Activated naive CD8-positive, alpha-beta T cell treated with anti-CD3 and anti-CD28 coated beads for 36 hours (primary cell): ENCODE measurements at regions not wholly inside any gene's neighbourhood (a gene's known extent, or its start where the extent isn't known, plus 50 kb on each side); places are given as distances from the start of the nearest gene placed in this dataset.

Source experiments
- DNase-seq: peaks from one replicate; pipeline ENCODE4 v3.0.0; 2021
- H3K27ac Mint-ChIP-seq: one replicate; pipeline ENCODE4 v1.8.0; 2022; ENCODE audit warnings: mild to moderate bottlenecking, moderate library complexity, mixed read lengths
- H3K27me3 Mint-ChIP-seq: one replicate; pipeline ENCODE4 v1.8.0; 2022; ENCODE audit warnings: mild to moderate bottlenecking, mixed read lengths
- H3K36me3 Mint-ChIP-seq: one replicate; pipeline ENCODE4 v1.8.0; 2021; ENCODE audit warnings: mild to moderate bottlenecking, mixed read lengths
- H3K4me1 Mint-ChIP-seq: one replicate; pipeline ENCODE4 v1.8.0; 2021; ENCODE audit warnings: mixed read lengths
- H3K4me3 Mint-ChIP-seq: one replicate; pipeline ENCODE4 v1.8.0; 2022; ENCODE audit warnings: mild to moderate bottlenecking, moderate library complexity, mixed read lengths
- H3K9me3 Mint-ChIP-seq: one replicate; pipeline ENCODE4 v1.8.0; 2022; ENCODE audit warnings: mixed read lengths

GRCh38 chr2:153068052-153068451, 349.6 kb downstream of the ARL6IP6 start:
- Mint-ChIP-seq H3K9me3 (no peaks in the 10 kb centered on the region), H3K27ac (no peak overlapping the region), H3K27me3 (no peaks in the 10 kb centered on the region), H3K4me1 (no peaks in the 10 kb centered on the region), H3K36me3 (no peaks in the 10 kb centered on the region), H3K4me3 (no peak overlapping the region)
- DNase-seq = no peak

- no peak overlapping the region for H3K4me3 Mint-ChIP-seq
- DNase-seq = no peak
- H3K9me3 Mint-ChIP-seq = no peaks in the 10 kb centered on the region
- H3K4me1 Mint-ChIP-seq = no peaks in the 10 kb centered on the region
- peaks cover 3% of the 10 kb centered on the region for H3K27me3 Mint-ChIP-seq
- no peak overlapping the region for H3K27ac Mint-ChIP-seq
- no peaks in the 10 kb centered on the region for H3K36me3 Mint-ChIP-seq
These were observed 341.1 kb downstream of the ARL6IP6 start for GRCh38 chr2:153059338-153060052.

- DNase-seq = no peak
- no peaks in the 10 kb centered on the region for H3K9me3 Mint-ChIP-seq
- H3K4me3 Mint-ChIP-seq = no peak overlapping the region
- H3K27me3 Mint-ChIP-seq = peaks cover 3% of the 10 kb centered on the region
- H3K4me1 Mint-ChIP-seq = no peaks in the 10 kb centered on the region
- no peak overlapping the region for H3K27ac Mint-ChIP-seq
- no peaks in the 10 kb centered on the region for H3K36me3 Mint-ChIP-seq
These were observed 339.3 kb downstream of the ARL6IP6 start for GRCh38 chr2:153057743-153058142.

- no peaks in the 10 kb centered on the region for H3K9me3 Mint-ChIP-seq
- no peaks in the 10 kb centered on the region for H3K36me3 Mint-ChIP-seq
- peaks cover 3% of the 10 kb centered on the region for H3K27me3 Mint-ChIP-seq
These were observed 336.8 kb downstream of the ARL6IP6 start for GRCh38 chr2:153055182-153055581.

GRCh38 chr2:153052807-153053559, 334.6 kb downstream of the ARL6IP6 start:
- H3K4me1 Mint-ChIP-seq = no peaks in the 10 kb centered on the region
- H3K27ac Mint-ChIP-seq = no peak overlapping the region
- no peaks in the 10 kb centered on the region for H3K9me3 Mint-ChIP-seq
- no peaks in the 10 kb centered on the region for H3K36me3 Mint-ChIP-seq
- no peak overlapping the region for H3K4me3 Mint-ChIP-seq
- H3K27me3 Mint-ChIP-seq = no peaks in the 10 kb centered on the region
- DNase-seq = no peak

More at GRCh38 chr2:153055182-153055581, 336.8 kb downstream of the ARL6IP6 start:
- no peak for DNase-seq
- Mint-ChIP-seq H3K4me1 (no peaks in the 10 kb centered on the region), H3K4me3 (no peak overlapping the region), H3K27ac (no peak overlapping the region)

GRCh38 chr2:153047220-153047619, 328.8 kb downstream of the ARL6IP6 start:
- Mint-ChIP-seq H3K27me3 (peaks cover 3% of the 10 kb centered on the region), H3K4me1 (no peaks in the 10 kb centered on the region), H3K9me3 (no peaks in the 10 kb centered on the region), H3K36me3 (no peaks in the 10 kb centered on the region), H3K4me3 (no peak overlapping the region), H3K27ac (no peak overlapping the region)
- DNase-seq = no peak

GRCh38 chr2:153043385-153043784, 325.0 kb downstream of the ARL6IP6 start:
- Mint-ChIP-seq H3K27ac (no peak overlapping the region), H3K4me3 (no peak overlapping the region), H3K36me3 (no peaks in the 10 kb centered on the region), H3K27me3 (peaks cover 3% of the 10 kb centered on the region), H3K9me3 (peaks cover 1% of the 10 kb centered on the region), H3K4me1 (no peaks in the 10 kb centered on the region)
- no peak for DNase-seq

GRCh38 chr2:153028626-153029025, 310.2 kb downstream of the ARL6IP6 start:
- no peaks in the 10 kb centered on the region for H3K36me3 Mint-ChIP-seq
- H3K9me3 Mint-ChIP-seq = no peaks in the 10 kb centered on the region
- no peaks in the 10 kb centered on the region for H3K4me1 Mint-ChIP-seq
- no peak overlapping the region for H3K4me3 Mint-ChIP-seq
- DNase-seq = no peak
- no peaks in the 10 kb centered on the region for H3K27me3 Mint-ChIP-seq
- no peak overlapping the region for H3K27ac Mint-ChIP-seq

GRCh38 chr2:153027533-153027932, 309.1 kb downstream of the ARL6IP6 start:
- H3K9me3 Mint-ChIP-seq = no peaks in the 10 kb centered on the region
- H3K4me3 Mint-ChIP-seq = no peak overlapping the region
- no peak for DNase-seq
- no peak overlapping the region for H3K27ac Mint-ChIP-seq
- H3K27me3 Mint-ChIP-seq = no peaks in the 10 kb centered on the region
- no peaks in the 10 kb centered on the region for H3K4me1 Mint-ChIP-seq
- no peaks in the 10 kb centered on the region for H3K36me3 Mint-ChIP-seq

GRCh38 chr2:153020201-153020600, 301.8 kb downstream of the ARL6IP6 start:
- no peak overlapping the region for H3K27ac Mint-ChIP-seq
- H3K4me3 Mint-ChIP-seq = no peak overlapping the region
- no peak for DNase-seq

GRCh38 chr2:153005071-153005730, 286.8 kb downstream of the ARL6IP6 start:
- Mint-ChIP-seq H3K27ac (no peak overlapping the region), H3K9me3 (no peaks in the 10 kb centered on the region), H3K36me3 (no peaks in the 10 kb centered on the region), H3K27me3 (no peaks in the 10 kb centered on the region), H3K4me1 (no peaks in the 10 kb centered on the region), H3K4me3 (no peak overlapping the region)
- DNase-seq = no peak

More at GRCh38 chr2:153020201-153020600, 301.8 kb downstream of the ARL6IP6 start:
- Mint-ChIP-seq H3K9me3 (peaks cover 15% of the 10 kb centered on the region), H3K4me1 (no peaks in the 10 kb centered on the region), H3K36me3 (no peaks in the 10 kb centered on the region), H3K27me3 (no peaks in the 10 kb centered on the region)

- no peaks in the 10 kb centered on the region for H3K36me3 Mint-ChIP-seq
- no peaks in the 10 kb centered on the region for H3K4me1 Mint-ChIP-seq
- no peaks in the 10 kb centered on the region for H3K27me3 Mint-ChIP-seq
- no peak overlapping the region for H3K27ac Mint-ChIP-seq
- H3K9me3 Mint-ChIP-seq = no peaks in the 10 kb centered on the region
- no peak for DNase-seq
- H3K4me3 Mint-ChIP-seq = no peak overlapping the region
These were observed 286.2 kb downstream of the ARL6IP6 start for GRCh38 chr2:153004627-153005026.

GRCh38 chr2:152974146-152974545, 255.7 kb downstream of the ARL6IP6 start:
- Mint-ChIP-seq H3K27me3 (no peaks in the 10 kb centered on the region), H3K4me1 (peaks cover 2% of the 10 kb centered on the region), H3K27ac (no peak overlapping the region), H3K36me3 (no peaks in the 10 kb centered on the region), H3K9me3 (peaks cover 6% of the 10 kb centered on the region), H3K4me3 (no peak overlapping the region)
- DNase-seq = no peak

GRCh38 chr2:152971685-152972084, 253.3 kb downstream of the ARL6IP6 start:
- Mint-ChIP-seq H3K36me3 (no peaks in the 10 kb centered on the region), H3K27me3 (no peaks in the 10 kb centered on the region), H3K27ac (no peak overlapping the region), H3K9me3 (peaks cover 6% of the 10 kb centered on the region), H3K4me1 (no peaks in the 10 kb centered on the region), H3K4me3 (no peak overlapping the region)
- no peak for DNase-seq

- Mint-ChIP-seq H3K9me3 (no peaks in the 10 kb centered on the region), H3K27me3 (no peaks in the 10 kb centered on the region), H3K4me1 (no peaks in the 10 kb centered on the region), H3K27ac (no peak overlapping the region), H3K4me3 (no peak overlapping the region), H3K36me3 (no peaks in the 10 kb centered on the region)
- no peak for DNase-seq
These were observed 244.0 kb downstream of the ARL6IP6 start for GRCh38 chr2:152962446-152962845.
